ENCODE measurements at regions not wholly inside any gene's neighbourhood (a gene's known extent, or its start where the extent isn't known, plus 50 kb on each side); places are given as distances from the start of the nearest gene placed in this dataset.

GRCh38 chr5:57893926-57894325 is 411.3 kb upstream of the ACTBL2 start:
- H3K4me3 ChIP-seq (ENCODE audit: control insufficient read depth in 1 of 2, extremely low read depth in 1 of 2, low read length in 1 of 2): no peak overlapping the region
- peaks cover 0 to 8% of the 10 kb centered on the region in 2 donors for H3K27me3 Mint-ChIP-seq
- no peak overlapping the region for H3K27ac Mint-ChIP-seq
- WGBS (ENCODE audit: insufficient coverage): no CpG with 5 or more reads among the region's 1 CpG
- no peaks in the 10 kb centered on the region for H3K4me1 Mint-ChIP-seq
- H3K27ac ChIP-seq (ENCODE audit: low read length): no peak overlapping the region
- ATAC-seq (replicated peaks in 1 of 4): no peak
- POLR2A ChIA-PET: no interaction called here
- H3K4me3 Mint-ChIP-seq: no peak overlapping the region
- H3K9me3 ChIP-seq: no peaks in the 10 kb centered on the region
- H3K9me3 Mint-ChIP-seq: no peaks in the 10 kb centered on the region
- no peak for DNase-seq
- H3K36me3 ChIP-seq (ENCODE audit: control insufficient read depth in 2 of 2, extremely low read depth in 1 of 2, insufficient read depth in 1 of 2, low read length in 1 of 2): no peaks in the 10 kb centered on the region
- H3K27me3 ChIP-seq (replicated peaks in 1 of 2; ENCODE audit: control insufficient read depth in 2 of 2, extremely low read depth in 1 of 2, insufficient read depth in 2 of 2, low read length in 1 of 2): no peaks in the 10 kb centered on the region
- CTCF ChIA-PET: no interaction called here
- no peaks in the 10 kb centered on the region for H3K36me3 Mint-ChIP-seq
- no peaks in the 10 kb centered on the region for H3K4me1 ChIP-seq (ENCODE audit: control insufficient read depth in 1 of 2, extremely low read depth in 1 of 2, insufficient read depth in 2 of 2, low read length in 2 of 2)

- Histone ChIP-seq H3K27ac (ENCODE audit: low read length) (no peak overlapping the region), H3K36me3 (ENCODE audit: control insufficient read depth in 2 of 2, extremely low read depth in 1 of 2, insufficient read depth in 1 of 2, low read length in 1 of 2) (no peaks in the 10 kb centered on the region), H3K4me3 (ENCODE audit: control insufficient read depth in 1 of 2, extremely low read depth in 1 of 2, low read length in 1 of 2) (no peak overlapping the region), H3K4me1 (ENCODE audit: control insufficient read depth in 1 of 2, extremely low read depth in 1 of 2, insufficient read depth in 2 of 2, low read length in 2 of 2) (no peaks in the 10 kb centered on the region), H3K27me3 (replicated peaks in 1 of 2; ENCODE audit: control insufficient read depth in 2 of 2, extremely low read depth in 1 of 2, insufficient read depth in 2 of 2, low read length in 1 of 2) (no peaks in the 10 kb centered on the region), H3K9me3 (no peaks in the 10 kb centered on the region)
- POLR2A ChIA-PET: no interaction called here
- CTCF ChIA-PET: no interaction called here
- Mint-ChIP-seq H3K9me3 (no peaks in the 10 kb centered on the region), H3K36me3 (no peaks in the 10 kb centered on the region), H3K4me1 (no peaks in the 10 kb centered on the region), H3K4me3 (no peak overlapping the region), H3K27ac (no peak overlapping the region), H3K27me3 (peaks cover 0 to 9% of the 10 kb centered on the region in 2 donors)
- WGBS (ENCODE audit: insufficient coverage): no CpG with 5 or more reads among the region's 1 CpG
- ATAC-seq (replicated peaks in 1 of 4) (no peak), DNase-seq (no peak)
These were observed 408.8 kb upstream of the ACTBL2 start for GRCh38 chr5:57891443-57891842.

DNA sequence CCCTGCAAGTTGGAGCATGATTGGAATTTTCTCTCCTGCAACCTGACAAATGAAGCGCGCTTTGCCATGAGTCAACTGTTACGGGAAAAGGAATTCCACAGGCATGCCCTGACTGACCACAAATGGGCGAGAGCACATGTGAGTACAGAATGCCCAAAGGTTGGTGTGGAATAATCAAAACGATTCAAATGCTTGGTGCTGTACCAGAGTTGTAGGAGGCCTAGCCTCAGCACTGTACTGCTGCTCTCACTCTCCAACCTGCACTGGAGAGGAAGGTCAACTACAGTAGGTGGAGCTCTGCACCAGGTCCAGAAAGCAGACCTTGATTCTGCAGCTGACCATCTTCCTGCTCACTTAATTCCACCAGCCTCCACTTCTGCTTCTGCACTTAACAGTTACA is 406.9 kb upstream of the ACTBL2 start:
- Histone ChIP-seq H3K27ac (ENCODE audit: low read length) (no peak overlapping the region), H3K4me1 (ENCODE audit: control insufficient read depth in 1 of 2, extremely low read depth in 1 of 2, insufficient read depth in 2 of 2, low read length in 2 of 2) (no peaks in the 10 kb centered on the region), H3K36me3 (ENCODE audit: control insufficient read depth in 2 of 2, extremely low read depth in 1 of 2, insufficient read depth in 1 of 2, low read length in 1 of 2) (no peaks in the 10 kb centered on the region), H3K9me3 (no peaks in the 10 kb centered on the region), H3K27me3 (replicated peaks in 1 of 2; ENCODE audit: control insufficient read depth in 2 of 2, extremely low read depth in 1 of 2, insufficient read depth in 2 of 2, low read length in 1 of 2) (no peaks in the 10 kb centered on the region), H3K4me3 (ENCODE audit: control insufficient read depth in 1 of 2, extremely low read depth in 1 of 2, low read length in 1 of 2) (no peak overlapping the region)
- no peaks in the 10 kb centered on the region for H3K9me3 Mint-ChIP-seq
- H3K4me3 Mint-ChIP-seq: no peak overlapping the region
- DNase-seq: no peak
- H3K27me3 Mint-ChIP-seq: peaks cover 0 to 4% of the 10 kb centered on the region in 2 donors
- H3K27ac Mint-ChIP-seq: no peak overlapping the region
- CTCF ChIA-PET: no interaction called here
- no peaks in the 10 kb centered on the region for H3K36me3 Mint-ChIP-seq
- POLR2A ChIA-PET: no interaction called here
- WGBS (ENCODE audit: insufficient coverage): 93% methylated on average over 4 of the region's 5 CpGs
- no peaks in the 10 kb centered on the region for H3K4me1 Mint-ChIP-seq
- ATAC-seq (replicated peaks in 1 of 4): no peak

GRCh38 chr5:57887851-57888621 is 405.4 kb upstream of the ACTBL2 start:
- DNase-seq (no peak), ATAC-seq (replicated peaks in 1 of 4) (no peak)
- Mint-ChIP-seq H3K27me3 (peaks cover 0 to 4% of the 10 kb centered on the region in 2 donors), H3K9me3 (no peaks in the 10 kb centered on the region), H3K27ac (no peak overlapping the region), H3K36me3 (no peaks in the 10 kb centered on the region), H3K4me3 (no peak overlapping the region), H3K4me1 (no peaks in the 10 kb centered on the region)
- Histone ChIP-seq H3K9me3 (no peaks in the 10 kb centered on the region), H3K27me3 (replicated peaks in 1 of 2; ENCODE audit: control insufficient read depth in 2 of 2, extremely low read depth in 1 of 2, insufficient read depth in 2 of 2, low read length in 1 of 2) (no peaks in the 10 kb centered on the region), H3K36me3 (ENCODE audit: control insufficient read depth in 2 of 2, extremely low read depth in 1 of 2, insufficient read depth in 1 of 2, low read length in 1 of 2) (no peaks in the 10 kb centered on the region), H3K4me1 (ENCODE audit: control insufficient read depth in 1 of 2, extremely low read depth in 1 of 2, insufficient read depth in 2 of 2, low read length in 2 of 2) (no peaks in the 10 kb centered on the region), H3K4me3 (ENCODE audit: control insufficient read depth in 1 of 2, extremely low read depth in 1 of 2, low read length in 1 of 2) (no peak overlapping the region), H3K27ac (ENCODE audit: low read length) (no peak overlapping the region)
- ChIA-PET POLR2A (no interaction called here), CTCF (interaction anchor here in 1 of 2 donors (1.2 kb wide), 1 partner anchor 572 kb away, joined by 3 read pairs; the partner anchor contains the start of gene PLK2)
- 71% methylated on average over 1 of the region's 6 CpGs for WGBS (ENCODE audit: insufficient coverage)

- Mint-ChIP-seq H3K4me3 (no peak overlapping the region), H3K27me3 (peaks cover 4 to 6% of the 10 kb centered on the region in 2 donors), H3K27ac (no peak overlapping the region), H3K4me1 (no peaks in the 10 kb centered on the region), H3K36me3 (no peaks in the 10 kb centered on the region), H3K9me3 (no peaks in the 10 kb centered on the region)
- 71% methylated on average over 1 of the region's 5 CpGs for WGBS (ENCODE audit: insufficient coverage)
- ATAC-seq (replicated peaks in 1 of 4) (no peak), DNase-seq (no peak)
- no peak overlapping the region for H3K4me3 ChIP-seq (ENCODE audit: control insufficient read depth in 1 of 2, extremely low read depth in 1 of 2, low read length in 1 of 2)
- ChIA-PET POLR2A (no interaction called here), CTCF (interaction anchor here in 1 of 2 donors (1.2 kb wide), 1 partner anchor 152 kb away, joined by 3 read pairs; no protein-coding TSS in a partner anchor)
- H3K9me3 ChIP-seq: no peaks in the 10 kb centered on the region
- H3K4me1 ChIP-seq (ENCODE audit: control insufficient read depth in 1 of 2, extremely low read depth in 1 of 2, insufficient read depth in 2 of 2, low read length in 2 of 2): no peaks in the 10 kb centered on the region
- H3K27me3 ChIP-seq (replicated peaks in 1 of 2; ENCODE audit: control insufficient read depth in 2 of 2, extremely low read depth in 1 of 2, insufficient read depth in 2 of 2, low read length in 1 of 2): no peaks in the 10 kb centered on the region
- H3K27ac ChIP-seq (ENCODE audit: low read length): no peak overlapping the region
- no peaks in the 10 kb centered on the region for H3K36me3 ChIP-seq (ENCODE audit: control insufficient read depth in 2 of 2, extremely low read depth in 1 of 2, insufficient read depth in 1 of 2, low read length in 1 of 2)
These were observed 401.9 kb upstream of the ACTBL2 start for GRCh38 chr5:57884346-57885102.

GRCh38 chr5:57880216-57880615 is 397.6 kb upstream of the ACTBL2 start:
- ChIA-PET POLR2A (no interaction called here), CTCF (no interaction called here)
- H3K9me3 ChIP-seq: no peaks in the 10 kb centered on the region
- Mint-ChIP-seq H3K36me3 (no peaks in the 10 kb centered on the region), H3K4me1 (no peaks in the 10 kb centered on the region), H3K4me3 (no peak overlapping the region), H3K27ac (no peak overlapping the region), H3K9me3 (no peaks in the 10 kb centered on the region), H3K27me3 (peaks cover 0 to 6% of the 10 kb centered on the region in 2 donors)
- H3K27me3 ChIP-seq (replicated peaks in 1 of 2; ENCODE audit: control insufficient read depth in 2 of 2, extremely low read depth in 1 of 2, insufficient read depth in 2 of 2, low read length in 1 of 2): peaks cover 0 to 3% of the 10 kb centered on the region in 2 experiments
- no peak overlapping the region for H3K27ac ChIP-seq (ENCODE audit: low read length)
- no peaks in the 10 kb centered on the region for H3K4me1 ChIP-seq (ENCODE audit: control insufficient read depth in 1 of 2, extremely low read depth in 1 of 2, insufficient read depth in 2 of 2, low read length in 2 of 2)
- WGBS (ENCODE audit: insufficient coverage): 38% methylated on average over 1 of the region's 2 CpGs
- DNase-seq: no peak
- H3K4me3 ChIP-seq (ENCODE audit: control insufficient read depth in 1 of 2, extremely low read depth in 1 of 2, low read length in 1 of 2): no peak overlapping the region
- no peak for ATAC-seq (replicated peaks in 1 of 4)
- no peaks in the 10 kb centered on the region for H3K36me3 ChIP-seq (ENCODE audit: control insufficient read depth in 2 of 2, extremely low read depth in 1 of 2, insufficient read depth in 1 of 2, low read length in 1 of 2)
